ENCODE measurements at regions not wholly inside any gene's neighbourhood (a gene's known extent, or its start where the extent isn't known, plus 50 kb on each side); places are given as distances from the start of the nearest gene placed in this dataset.
"Not testable (repeated sequence)": the region's sequence is repeated elsewhere in the genome, so short reads cannot be mapped to it uniquely, and the experiment has no call there.

- not testable (repeated sequence) for H3K4me1 Mint-ChIP-seq (ENCODE audit: low read depth); H3K27me3 Mint-ChIP-seq (ENCODE audit: low read depth); H3K9me3 Mint-ChIP-seq; H3K36me3 Mint-ChIP-seq (ENCODE audit: low read depth); H3K4me3 Mint-ChIP-seq; DNase-seq (ENCODE audit: low spot score); H3K27ac Mint-ChIP-seq
These were observed 176.1 kb downstream of the MATN1 start for GRCh38 chr1:30547326-30547725.

GRCh38 chr1:30545365-30545764 lies 178.0 kb downstream of the MATN1 start:
- Mint-ChIP-seq H3K4me3 (no peak overlapping the region), H3K9me3 (no peaks in the 10 kb centered on the region), H3K27me3 (ENCODE audit: low read depth) (no peaks in the 10 kb centered on the region), H3K36me3 (ENCODE audit: low read depth) (no peaks in the 10 kb centered on the region), H3K4me1 (ENCODE audit: low read depth) (no peaks in the 10 kb centered on the region), H3K27ac (no peak overlapping the region)
- no peak for DNase-seq (ENCODE audit: low spot score)

GRCh38 chr1:30541721-30542485 lies 181.5 kb downstream of the MATN1 start:
- H3K27me3 Mint-ChIP-seq (ENCODE audit: low read depth) = no peaks in the 10 kb centered on the region
- no peak overlapping the region for H3K4me3 Mint-ChIP-seq
- DNase-seq (ENCODE audit: low spot score) = no peak

GRCh38 chr1:30540611-30541192 lies 182.7 kb downstream of the MATN1 start:
- DNase-seq (ENCODE audit: low spot score) = no peak
- Mint-ChIP-seq H3K9me3 (no peaks in the 10 kb centered on the region), H3K4me3 (no peak overlapping the region), H3K36me3 (ENCODE audit: low read depth) (no peaks in the 10 kb centered on the region), H3K4me1 (ENCODE audit: low read depth) (no peaks in the 10 kb centered on the region), H3K27ac (no peak overlapping the region), H3K27me3 (ENCODE audit: low read depth) (no peaks in the 10 kb centered on the region)

More at GRCh38 chr1:30541721-30542485, 181.5 kb downstream of the MATN1 start:
- Mint-ChIP-seq H3K4me1 (ENCODE audit: low read depth) (no peaks in the 10 kb centered on the region), H3K27ac (no peak overlapping the region), H3K36me3 (ENCODE audit: low read depth) (no peaks in the 10 kb centered on the region), H3K9me3 (no peaks in the 10 kb centered on the region)

GRCh38 chr1:30539884-30540283 lies 183.5 kb downstream of the MATN1 start:
- H3K4me1 Mint-ChIP-seq (ENCODE audit: low read depth) = no peaks in the 10 kb centered on the region
- no peaks in the 10 kb centered on the region for H3K9me3 Mint-ChIP-seq
- no peaks in the 10 kb centered on the region for H3K36me3 Mint-ChIP-seq (ENCODE audit: low read depth)
- H3K27me3 Mint-ChIP-seq (ENCODE audit: low read depth) = no peaks in the 10 kb centered on the region
- H3K27ac Mint-ChIP-seq = no peak overlapping the region
- DNase-seq (ENCODE audit: low spot score) = no peak
- H3K4me3 Mint-ChIP-seq = no peak overlapping the region

GRCh38 chr1:30538993-30539867 lies 184.2 kb downstream of the MATN1 start:
- Mint-ChIP-seq H3K4me1 (ENCODE audit: low read depth) (no peaks in the 10 kb centered on the region), H3K9me3 (no peaks in the 10 kb centered on the region), H3K27me3 (ENCODE audit: low read depth) (no peaks in the 10 kb centered on the region), H3K27ac (no peak overlapping the region), H3K36me3 (ENCODE audit: low read depth) (no peaks in the 10 kb centered on the region), H3K4me3 (no peak overlapping the region)
- DNase-seq (ENCODE audit: low spot score) = no peak

GRCh38 chr1:30538226-30538992 lies 185.0 kb downstream of the MATN1 start:
- Mint-ChIP-seq H3K4me3 (no peak overlapping the region), H3K27me3 (ENCODE audit: low read depth) (no peaks in the 10 kb centered on the region), H3K9me3 (no peaks in the 10 kb centered on the region), H3K36me3 (ENCODE audit: low read depth) (no peaks in the 10 kb centered on the region), H3K27ac (no peak overlapping the region), H3K4me1 (ENCODE audit: low read depth) (no peaks in the 10 kb centered on the region)
- no peak for DNase-seq (ENCODE audit: low spot score)

GRCh38 chr1:30537279-30537678 lies 186.1 kb downstream of the MATN1 start:
- Mint-ChIP-seq H3K4me3 (no peak overlapping the region), H3K27ac (no peak overlapping the region), H3K9me3 (no peaks in the 10 kb centered on the region), H3K4me1 (ENCODE audit: low read depth) (no peaks in the 10 kb centered on the region), H3K27me3 (ENCODE audit: low read depth) (peaks cover 5% of the 10 kb centered on the region), H3K36me3 (ENCODE audit: low read depth) (no peaks in the 10 kb centered on the region)
- no peak for DNase-seq (ENCODE audit: low spot score)

GRCh38 chr1:30536530-30536929 lies 186.9 kb downstream of the MATN1 start:
- DNase-seq (ENCODE audit: low spot score) = no peak
- no peak overlapping the region for H3K27ac Mint-ChIP-seq
- no peaks in the 10 kb centered on the region for H3K9me3 Mint-ChIP-seq
- H3K36me3 Mint-ChIP-seq (ENCODE audit: low read depth) = no peaks in the 10 kb centered on the region
- no peak overlapping the region for H3K4me3 Mint-ChIP-seq
- H3K27me3 Mint-ChIP-seq (ENCODE audit: low read depth) = peaks cover 5% of the 10 kb centered on the region
- no peaks in the 10 kb centered on the region for H3K4me1 Mint-ChIP-seq (ENCODE audit: low read depth)

GRCh38 chr1:30535595-30536325 lies 187.6 kb downstream of the MATN1 start:
- Mint-ChIP-seq H3K27me3 (ENCODE audit: low read depth) (peaks cover 5% of the 10 kb centered on the region), H3K4me1 (ENCODE audit: low read depth) (no peaks in the 10 kb centered on the region), H3K27ac (no peak overlapping the region), H3K36me3 (ENCODE audit: low read depth) (no peaks in the 10 kb centered on the region), H3K4me3 (no peak overlapping the region), H3K9me3 (no peaks in the 10 kb centered on the region)
- DNase-seq (ENCODE audit: low spot score) = no peak

GRCh38 chr1:30534551-30534940 lies 188.8 kb downstream of the MATN1 start:
- peaks cover 5% of the 10 kb centered on the region for H3K27me3 Mint-ChIP-seq (ENCODE audit: low read depth)
- H3K36me3 Mint-ChIP-seq (ENCODE audit: low read depth) = no peaks in the 10 kb centered on the region
- H3K9me3 Mint-ChIP-seq = no peaks in the 10 kb centered on the region
- H3K4me1 Mint-ChIP-seq (ENCODE audit: low read depth) = no peaks in the 10 kb centered on the region
- no peak for DNase-seq (ENCODE audit: low spot score)
- no peak overlapping the region for H3K27ac Mint-ChIP-seq
- no peak overlapping the region for H3K4me3 Mint-ChIP-seq

GRCh38 chr1:30533796-30534550 lies 189.4 kb downstream of the MATN1 start:
- Mint-ChIP-seq H3K9me3 (no peaks in the 10 kb centered on the region), H3K4me1 (ENCODE audit: low read depth) (no peaks in the 10 kb centered on the region), H3K36me3 (ENCODE audit: low read depth) (no peaks in the 10 kb centered on the region), H3K4me3 (no peak overlapping the region), H3K27ac (no peak overlapping the region), H3K27me3 (ENCODE audit: low read depth) (peaks cover 5% of the 10 kb centered on the region)
- no peak for DNase-seq (ENCODE audit: low spot score)

- H3K9me3 Mint-ChIP-seq = no peaks in the 10 kb centered on the region
- no peaks in the 10 kb centered on the region for H3K4me1 Mint-ChIP-seq (ENCODE audit: low read depth)
- no peaks in the 10 kb centered on the region for H3K36me3 Mint-ChIP-seq (ENCODE audit: low read depth)
- peaks cover 5% of the 10 kb centered on the region for H3K27me3 Mint-ChIP-seq (ENCODE audit: low read depth)
- DNase-seq (ENCODE audit: low spot score) = no peak
- no peak overlapping the region for H3K27ac Mint-ChIP-seq
- H3K4me3 Mint-ChIP-seq = no peak overlapping the region
These were observed 190.2 kb downstream of the MATN1 start for GRCh38 chr1:30533141-30533540.
